GM23338 (cell line): ENCODE measurements at regions not wholly inside any gene's neighbourhood (a gene's known extent, or its start where the extent isn't known, plus 50 kb on each side); places are given as distances from the start of the nearest gene placed in this dataset.

Experiments used
- CREB1 ChIP-seq: fragments of 250-450 bp; sonication (Bioruptor Pico); IDR thresholded peaks from 2 replicates; pipeline ENCODE4 v1.5.0; 2020; ENCODE audit warnings: low read depth, mild to moderate bottlenecking, moderate library complexity
- CTCF ChIP-seq, 2 experiments: fragments of 200-600 bp in 1 of 2; sonication (generic) in 1 of 2; conservative IDR thresholded peaks; 2 replicates each; pipeline versions ENCODE4 v1.5.1 to v1.6.1; 2016 to 2017; ENCODE audit warnings: antibody characterized with exemption in 2 of 2, low read depth in 2 of 2, mild to moderate bottlenecking in 2 of 2, moderate library complexity in 1 of 2
- EZH2 ChIP-seq: fragments of 200-600 bp; sonication (generic); IDR thresholded peaks from one replicate; pipeline ENCODE4 v1.8.0; 2017; ENCODE audit warnings: antibody characterized with exemption, mild to moderate bottlenecking, low read depth; ENCODE audit not compliant: unreplicated experiment
- EZH2phosphoT487 ChIP-seq: fragments of 200-600 bp; sonication (generic); IDR thresholded peaks from one replicate; pipeline ENCODE4 v1.8.1; 2018; ENCODE audit warnings: antibody characterized with exemption; ENCODE audit not compliant: unreplicated experiment
- JUNB ChIP-seq: IDR thresholded peaks from one replicate; pipeline ENCODE4 v1.6.1; 2016; ENCODE audit warnings: antibody characterized with exemption; ENCODE audit not compliant: unreplicated experiment
- NANOG ChIP-seq: IDR thresholded peaks from 2 replicates; pipeline ENCODE4 v1.6.1; 2016; ENCODE audit warnings: antibody characterized with exemption, borderline replicate concordance
- POLR2AphosphoS5 ChIP-seq: IDR thresholded peaks from 2 replicates; pipeline ENCODE4 v1.6.1; 2016; ENCODE audit warnings: antibody characterized with exemption, low read depth
- STAT1 ChIP-seq: IDR thresholded peaks from one replicate; pipeline ENCODE4 v1.6.1; 2016; ENCODE audit warnings: antibody characterized with exemption; ENCODE audit not compliant: unreplicated experiment
- ZNF114 ChIP-seq: fragments of 250-450 bp; sonication (Bioruptor Pico); IDR thresholded peaks from 2 replicates; pipeline ENCODE4 v1.5.0; 2020; ENCODE audit warnings: mild to moderate bottlenecking, moderate library complexity
- ZNF462 ChIP-seq: fragments of 250-450 bp; sonication (Bioruptor Pico); IDR thresholded peaks from 2 replicates; pipeline ENCODE4 v1.5.0; 2020; ENCODE audit warnings: mild to moderate bottlenecking, moderate library complexity
- TF ChIP-seq, protein P1 (sequence below): IDR thresholded peaks from one replicate; pipeline ENCODE4 v1.6.1; 2018; ENCODE audit warnings: antibody characterized with exemption; ENCODE audit not compliant: unreplicated experiment

DNA sequence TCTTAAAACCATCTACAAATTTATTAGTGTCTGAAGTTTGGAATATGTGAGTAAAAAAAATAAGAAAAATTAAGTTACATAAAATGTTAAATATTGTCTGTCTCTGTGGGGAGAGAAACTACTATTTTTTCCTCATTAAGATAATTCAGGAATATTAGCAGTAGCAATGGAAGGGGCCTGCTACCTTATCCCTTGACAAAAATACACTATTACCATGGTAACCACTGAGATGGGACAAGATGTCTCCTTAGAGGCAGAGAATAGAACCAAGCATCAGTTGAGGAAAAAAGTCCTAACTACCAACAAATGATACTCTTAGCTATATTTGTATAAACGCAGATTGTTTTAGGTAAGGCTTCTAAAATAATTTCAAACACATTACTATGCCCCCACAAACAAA, 150.7 kb upstream of the LSM8 start:
- no peak for TF ChIP-seq POLR2AphosphoS5
- no peak for TF ChIP-seq EZH2
- TF ChIP-seq CTCF (conservative IDR thresholded peaks at IDR 0.05; ENCODE audit: low read depth in 2 of 2): no peak
- no peak for TF ChIP-seq JUNB
- TF ChIP-seq, protein P1, sequence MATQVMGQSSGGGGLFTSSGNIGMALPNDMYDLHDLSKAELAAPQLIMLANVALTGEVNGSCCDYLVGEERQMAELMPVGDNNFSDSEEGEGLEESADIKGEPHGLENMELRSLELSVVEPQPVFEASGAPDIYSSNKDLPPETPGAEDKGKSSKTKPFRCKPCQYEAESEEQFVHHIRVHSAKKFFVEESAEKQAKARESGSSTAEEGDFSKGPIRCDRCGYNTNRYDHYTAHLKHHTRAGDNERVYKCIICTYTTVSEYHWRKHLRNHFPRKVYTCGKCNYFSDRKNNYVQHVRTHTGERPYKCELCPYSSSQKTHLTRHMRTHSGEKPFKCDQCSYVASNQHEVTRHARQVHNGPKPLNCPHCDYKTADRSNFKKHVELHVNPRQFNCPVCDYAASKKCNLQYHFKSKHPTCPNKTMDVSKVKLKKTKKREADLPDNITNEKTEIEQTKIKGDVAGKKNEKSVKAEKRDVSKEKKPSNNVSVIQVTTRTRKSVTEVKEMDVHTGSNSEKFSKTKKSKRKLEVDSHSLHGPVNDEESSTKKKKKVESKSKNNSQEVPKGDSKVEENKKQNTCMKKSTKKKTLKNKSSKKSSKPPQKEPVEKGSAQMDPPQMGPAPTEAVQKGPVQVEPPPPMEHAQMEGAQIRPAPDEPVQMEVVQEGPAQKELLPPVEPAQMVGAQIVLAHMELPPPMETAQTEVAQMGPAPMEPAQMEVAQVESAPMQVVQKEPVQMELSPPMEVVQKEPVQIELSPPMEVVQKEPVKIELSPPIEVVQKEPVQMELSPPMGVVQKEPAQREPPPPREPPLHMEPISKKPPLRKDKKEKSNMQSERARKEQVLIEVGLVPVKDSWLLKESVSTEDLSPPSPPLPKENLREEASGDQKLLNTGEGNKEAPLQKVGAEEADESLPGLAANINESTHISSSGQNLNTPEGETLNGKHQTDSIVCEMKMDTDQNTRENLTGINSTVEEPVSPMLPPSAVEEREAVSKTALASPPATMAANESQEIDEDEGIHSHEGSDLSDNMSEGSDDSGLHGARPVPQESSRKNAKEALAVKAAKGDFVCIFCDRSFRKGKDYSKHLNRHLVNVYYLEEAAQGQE: no peak
- no peak for TF ChIP-seq EZH2phosphoT487
- TF ChIP-seq STAT1: no peak
- TF ChIP-seq NANOG: no peak
- no peak for TF ChIP-seq ZNF114 (CRISPR knock-in tag)
- no peak for TF ChIP-seq CREB1 (CRISPR knock-in tag)
- TF ChIP-seq ZNF462 (CRISPR knock-in tag): no peak
